Astrocyte (in vitro differentiated cells and primary cell): ENCODE measurements at regions not wholly inside any gene's neighbourhood (a gene's known extent, or its start where the extent isn't known, plus 50 kb on each side); places are given as distances from the start of the nearest gene placed in this dataset.
A peak's percentile ranks its signal among the peaks of the same experiment; 100 is the strongest.

Experiments used
- DNase-seq: peaks from one replicate; pipeline ENCODE4 v3.0.0-alpha.2; 2010; ENCODE audit warnings: low read depth
- FAIRE-seq: peaks from 2 replicates; lab custom pipeline; 2011; peaks lifted over from hg19 to GRCh38; lab: Jason Lieb, UNC
- H2AFZ ChIP-seq: 2 replicates; pipeline ENCODE4 v1.6.0; 2012; ENCODE audit warnings: low read depth, low read length, inconsistent platforms
- H3K27ac ChIP-seq: 2 replicates; pipeline ENCODE4 v1.5.1; 2011; ENCODE audit warnings: low read depth, low read length, inconsistent platforms
- H3K27me3 ChIP-seq: 2 replicates; pipeline ENCODE4 v1.6.0; 2011; ENCODE audit warnings: low read length, inconsistent platforms; ENCODE audit not compliant: insufficient read depth
- H3K36me3 ChIP-seq: 2 replicates; pipeline ENCODE4 v1.5.1; 2011; ENCODE audit warnings: low read length, inconsistent platforms; ENCODE audit not compliant: insufficient read depth
- H3K4me1 ChIP-seq: 2 replicates; pipeline ENCODE4 v1.5.1; 2011; ENCODE audit warnings: low read length, inconsistent platforms; ENCODE audit not compliant: insufficient read depth
- H3K4me2 ChIP-seq: 2 replicates; pipeline ENCODE4 v1.6.0; 2012; ENCODE audit warnings: low read length, inconsistent platforms
- H3K4me3 ChIP-seq: 2 replicates; pipeline ENCODE4 v1.5.1; 2011; ENCODE audit warnings: low read depth, mild to moderate bottlenecking, low read length, inconsistent platforms; ENCODE audit not compliant: insufficient read depth
- H3K79me2 ChIP-seq: 2 replicates; pipeline ENCODE4 v1.6.0; 2012; ENCODE audit warnings: mild to moderate bottlenecking, low read length, inconsistent platforms; ENCODE audit not compliant: insufficient read depth
- H3K9ac ChIP-seq: 2 replicates; pipeline ENCODE4 v1.6.0; 2012; ENCODE audit warnings: mild to moderate bottlenecking, low read length, inconsistent platforms
- H3K9me3 ChIP-seq: 2 replicates; pipeline ENCODE4 v1.5.1; 2012; ENCODE audit warnings: low read depth, mild to moderate bottlenecking, low read length, inconsistent platforms; ENCODE audit not compliant: insufficient read depth
- H4K20me1 ChIP-seq: 2 replicates; pipeline ENCODE4 v1.6.0; 2012; ENCODE audit warnings: low read length, inconsistent platforms; ENCODE audit not compliant: insufficient read depth
- H3K27ac Mint-ChIP-seq: one replicate; pipeline ENCODE4 v1.8.0; 2021; ENCODE audit warnings: mild to moderate bottlenecking, mixed read lengths; ENCODE audit not compliant: unreplicated experiment
- H3K27me3 Mint-ChIP-seq: one replicate; pipeline ENCODE4 v1.8.0; 2021; ENCODE audit warnings: low read depth, mixed read lengths; ENCODE audit not compliant: unreplicated experiment
- H3K36me3 Mint-ChIP-seq: one replicate; pipeline ENCODE4 v1.8.0; 2021; ENCODE audit warnings: low read depth, mixed read lengths; ENCODE audit not compliant: unreplicated experiment
- H3K4me1 Mint-ChIP-seq: one replicate; pipeline ENCODE4 v1.8.0; 2021; ENCODE audit warnings: low read depth, mixed read lengths; ENCODE audit not compliant: unreplicated experiment
- H3K4me3 Mint-ChIP-seq: one replicate; pipeline ENCODE4 v1.8.0; 2021; ENCODE audit warnings: mild to moderate bottlenecking, moderate library complexity, mixed read lengths; ENCODE audit not compliant: unreplicated experiment
- H3K9me3 Mint-ChIP-seq: one replicate; pipeline ENCODE4 v1.8.0; 2021; ENCODE audit warnings: mild to moderate bottlenecking, mixed read lengths; ENCODE audit not compliant: unreplicated experiment
- CTCF ChIP-seq: IDR thresholded peaks from 2 replicates; pipeline ENCODE4 v1.5.1; 2011; ENCODE audit warnings: low read depth, mild to moderate bottlenecking, inconsistent platforms, low read length, moderate library complexity; ENCODE audit not compliant: insufficient read depth
- EZH2 ChIP-seq: IDR thresholded peaks from 2 replicates; pipeline ENCODE4 v1.6.1; 2012; ENCODE audit warnings: mild to moderate bottlenecking, low read length, inconsistent platforms; ENCODE audit not compliant: insufficient read depth

- DNase-seq (no peak), FAIRE-seq (peak; percentile 62)
- Histone ChIP-seq H2AFZ (no peak overlapping the region), H3K4me3 (no peak overlapping the region), H3K36me3 (no peaks in the 10 kb centered on the region), H3K27me3 (no peaks in the 10 kb centered on the region), H3K27ac (no peak overlapping the region), H3K4me1 (no peaks in the 10 kb centered on the region), H3K4me2 (no peak overlapping the region), H3K9ac (no peak overlapping the region), H4K20me1 (no peaks in the 10 kb centered on the region), H3K9me3 (no peaks in the 10 kb centered on the region), H3K79me2 (no peaks in the 10 kb centered on the region)
- TF ChIP-seq CTCF (no peak), EZH2 (no peak)
- no peaks in the 10 kb centered on the region for H3K4me1 Mint-ChIP-seq
- no peak overlapping the region for H3K27ac Mint-ChIP-seq
- H3K4me3 Mint-ChIP-seq = no peak overlapping the region
- H3K36me3 Mint-ChIP-seq = no peaks in the 10 kb centered on the region
- no peaks in the 10 kb centered on the region for H3K27me3 Mint-ChIP-seq
- H3K9me3 Mint-ChIP-seq = no peaks in the 10 kb centered on the region
Observed at GRCh38 chrX:80602036-80602860, 182.0 kb downstream of the TENT5D start.
